T-helper 2 cell treated with Interferon-gamma antibody and Interleukin-4, amounts not matched to agents 5 μg/mL and 100 μg/mL, for 36 hours (primary cell): ENCODE measurements at regions not wholly inside any gene's neighbourhood (a gene's known extent, or its start where the extent isn't known, plus 50 kb on each side); places are given as distances from the start of the nearest gene placed in this dataset.

Experiments
- DNase-seq: peaks from one replicate; pipeline ENCODE4 v3.0.0; 2021; ENCODE audit warnings: low spot score
- H3K27ac Mint-ChIP-seq: one replicate; pipeline ENCODE4 v1.8.0; 2021; ENCODE audit warnings: mild to moderate bottlenecking, mixed read lengths
- H3K27me3 Mint-ChIP-seq: one replicate; pipeline ENCODE4 v1.8.0; 2021; ENCODE audit warnings: low read depth, mixed read lengths
- H3K36me3 Mint-ChIP-seq: one replicate; pipeline ENCODE4 v1.8.0; 2021; ENCODE audit warnings: low read depth, mixed read lengths
- H3K4me1 Mint-ChIP-seq: one replicate; pipeline ENCODE4 v1.8.0; 2021; ENCODE audit warnings: low read depth, mixed read lengths
- H3K4me3 Mint-ChIP-seq: one replicate; pipeline ENCODE4 v1.8.0; 2022; ENCODE audit warnings: mild to moderate bottlenecking, moderate library complexity, mixed read lengths
- H3K9me3 Mint-ChIP-seq: one replicate; pipeline ENCODE4 v1.8.0; 2021; ENCODE audit warnings: mixed read lengths

DNA sequence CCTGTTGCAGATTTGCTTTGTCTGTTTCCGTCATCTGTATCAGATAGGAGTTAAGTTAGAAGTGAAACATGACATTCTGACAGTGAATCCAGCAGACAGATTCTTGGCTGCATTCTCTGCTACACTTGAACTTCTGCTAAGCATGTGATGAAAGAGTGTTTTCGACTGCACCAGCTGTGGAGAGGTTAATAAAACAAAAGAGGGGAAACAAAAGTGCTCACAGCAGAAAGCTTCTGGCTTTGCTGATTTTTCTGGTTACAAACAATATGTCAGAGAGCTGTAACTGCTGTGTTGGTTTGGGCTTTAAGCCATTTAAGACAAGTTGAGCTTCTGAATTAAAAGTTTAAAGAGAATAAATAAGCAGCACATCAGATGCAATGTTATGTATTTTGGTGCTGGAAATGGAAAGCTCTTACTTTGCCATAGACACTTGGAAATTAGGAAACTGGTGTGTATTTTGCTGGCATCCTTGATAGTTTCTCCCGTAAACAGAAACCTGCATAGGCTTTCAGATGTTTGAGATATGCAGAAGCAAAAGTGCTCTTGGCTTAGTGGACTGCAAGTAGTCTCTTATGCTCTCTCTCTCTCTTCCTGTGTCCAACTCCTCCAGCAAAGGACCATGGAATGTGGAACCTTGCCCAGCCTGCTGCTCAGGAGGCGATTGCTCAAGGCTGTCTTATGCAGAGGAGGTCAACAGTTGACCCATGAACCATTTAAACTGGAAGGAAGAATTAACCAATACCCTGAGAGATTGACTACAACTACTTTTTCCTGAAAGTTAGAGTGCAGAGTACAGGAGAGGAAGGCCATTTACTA is 104.9 kb downstream of the RPS12 start:
- peaks cover 9% of the 10 kb centered on the region for H3K27me3 Mint-ChIP-seq
- H3K9me3 Mint-ChIP-seq: no peaks in the 10 kb centered on the region
- H3K4me1 Mint-ChIP-seq: no peaks in the 10 kb centered on the region
- no peak overlapping the region for H3K4me3 Mint-ChIP-seq
- no peaks in the 10 kb centered on the region for H3K36me3 Mint-ChIP-seq
- no peak for DNase-seq
- no peak overlapping the region for H3K27ac Mint-ChIP-seq

DNA sequence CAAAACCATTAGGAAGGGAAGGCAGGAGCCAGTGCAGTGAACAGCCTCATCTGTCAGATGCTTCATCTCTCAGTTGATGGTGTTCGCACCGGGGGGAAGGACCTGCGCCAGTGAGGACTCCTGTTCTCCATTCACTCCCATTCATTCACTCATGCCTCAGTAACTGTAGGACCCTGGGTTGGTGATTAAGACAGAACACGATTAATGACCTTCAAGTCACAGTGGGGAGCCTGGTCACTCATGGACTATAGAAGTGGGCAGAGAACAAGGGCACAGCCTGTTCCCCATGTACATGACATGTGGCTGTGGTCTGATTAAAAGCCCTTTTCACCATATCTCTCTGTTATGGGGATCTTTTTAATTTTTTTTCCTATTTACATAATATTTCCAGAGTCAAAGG is 113.3 kb downstream of the RPS12 start:
- H3K4me3 Mint-ChIP-seq: no peak overlapping the region
- H3K36me3 Mint-ChIP-seq: no peaks in the 10 kb centered on the region
- no peak for DNase-seq
- peaks cover 8% of the 10 kb centered on the region for H3K27me3 Mint-ChIP-seq
- no peaks in the 10 kb centered on the region for H3K9me3 Mint-ChIP-seq
- no peak overlapping the region for H3K27ac Mint-ChIP-seq
- no peaks in the 10 kb centered on the region for H3K4me1 Mint-ChIP-seq

DNA sequence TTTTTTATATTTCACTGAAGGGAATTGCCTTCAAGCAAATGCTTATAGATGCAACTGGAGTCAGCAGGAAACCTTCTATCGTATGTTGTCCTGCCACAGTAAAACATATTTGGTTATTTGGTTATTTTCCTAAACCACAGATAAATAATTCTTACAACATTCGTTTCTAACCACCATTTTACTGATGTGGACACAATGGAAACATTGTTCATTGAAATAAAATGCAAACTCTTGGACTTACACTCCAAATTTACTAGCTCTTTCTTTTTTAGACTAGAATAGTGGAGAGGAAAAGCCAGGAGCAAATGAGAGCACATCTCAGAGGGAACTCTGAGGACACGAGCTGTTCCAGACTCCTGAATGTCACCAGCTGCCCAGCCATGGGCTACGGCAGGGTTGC is 114.8 kb downstream of the RPS12 start:
- no peak for DNase-seq
- H3K27ac Mint-ChIP-seq: no peak overlapping the region
- no peaks in the 10 kb centered on the region for H3K9me3 Mint-ChIP-seq
- H3K4me1 Mint-ChIP-seq: no peaks in the 10 kb centered on the region
- H3K36me3 Mint-ChIP-seq: no peaks in the 10 kb centered on the region
- peaks cover 10% of the 10 kb centered on the region for H3K27me3 Mint-ChIP-seq
- no peak overlapping the region for H3K4me3 Mint-ChIP-seq

DNA sequence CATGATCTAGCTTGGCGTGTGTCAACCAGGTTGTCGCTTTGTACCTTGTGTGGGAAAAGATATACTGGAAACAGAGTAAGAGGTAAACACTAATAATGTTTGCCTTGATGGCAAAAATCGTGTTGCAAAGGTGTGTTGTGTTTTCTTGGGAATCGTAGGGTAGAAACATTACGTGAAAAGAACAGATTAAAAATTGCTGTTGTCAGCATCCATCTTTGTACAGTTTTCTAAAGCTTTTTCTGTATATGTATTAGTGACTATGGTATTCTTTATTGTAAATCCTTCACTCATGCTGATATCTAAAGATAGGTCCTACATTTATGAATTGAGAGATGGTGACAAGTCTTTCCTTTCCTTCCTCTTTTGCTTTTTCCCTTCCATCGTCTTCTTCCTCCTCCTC is 116.9 kb downstream of the RPS12 start:
- Mint-ChIP-seq H3K36me3 (no peaks in the 10 kb centered on the region), H3K4me1 (no peaks in the 10 kb centered on the region), H3K27me3 (peaks cover 11% of the 10 kb centered on the region), H3K27ac (no peak overlapping the region), H3K4me3 (no peak overlapping the region), H3K9me3 (no peaks in the 10 kb centered on the region)
- no peak for DNase-seq

DNA sequence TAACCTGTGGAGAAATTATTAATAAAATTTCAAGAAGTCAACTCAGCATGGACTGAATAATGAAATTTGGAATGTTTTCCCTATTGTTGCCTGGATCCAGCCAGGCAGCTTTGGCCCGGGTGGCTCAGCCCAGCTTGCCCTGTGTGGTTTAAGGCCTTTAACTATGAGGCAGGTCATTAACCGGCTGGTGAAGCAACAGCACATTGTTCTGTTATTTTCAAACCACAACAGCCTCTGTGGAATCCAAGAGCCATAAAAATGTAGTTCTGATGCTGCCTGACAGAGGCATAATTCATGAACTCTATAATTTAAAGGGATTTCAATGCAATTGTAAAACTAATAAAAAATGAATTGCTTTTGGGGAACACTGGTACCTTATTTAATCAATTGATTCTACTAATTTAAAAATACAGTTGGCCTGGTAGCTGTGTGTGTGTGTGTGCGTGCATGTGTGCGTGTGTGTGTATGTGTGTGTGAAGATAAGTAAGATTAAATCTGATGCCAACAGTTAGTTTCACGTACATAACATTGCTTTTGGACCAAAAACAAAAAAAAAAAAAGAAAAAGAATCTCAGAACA is 117.7 kb downstream of the RPS12 start:
- no peaks in the 10 kb centered on the region for H3K9me3 Mint-ChIP-seq
- no peak overlapping the region for H3K4me3 Mint-ChIP-seq
- H3K4me1 Mint-ChIP-seq: no peaks in the 10 kb centered on the region
- peaks cover 14% of the 10 kb centered on the region for H3K27me3 Mint-ChIP-seq
- no peak for DNase-seq
- H3K36me3 Mint-ChIP-seq: no peaks in the 10 kb centered on the region
- H3K27ac Mint-ChIP-seq: no peak overlapping the region

DNA sequence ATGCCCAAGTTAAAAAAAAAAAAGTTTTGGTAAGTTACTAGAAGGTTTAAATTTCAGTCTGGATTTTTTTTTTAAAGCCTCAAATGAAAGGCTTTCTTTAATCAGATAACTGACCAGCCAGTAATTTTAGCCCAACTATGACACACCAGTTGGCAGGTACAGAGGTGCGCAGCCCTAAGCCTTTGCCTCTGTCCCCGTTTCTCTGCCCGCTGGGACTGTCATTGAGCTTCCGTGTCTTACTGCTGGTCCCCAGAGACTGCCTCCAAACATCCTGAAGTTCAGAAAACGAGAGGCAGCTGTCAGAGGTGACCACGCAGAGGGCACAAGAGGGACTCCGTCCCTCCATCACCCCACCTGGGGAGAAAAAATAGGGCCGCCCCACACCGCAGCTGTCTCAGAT is 118.2 kb downstream of the RPS12 start:
- DNase-seq: no peak
- Mint-ChIP-seq H3K4me1 (no peaks in the 10 kb centered on the region), H3K27me3 (peaks cover 18% of the 10 kb centered on the region), H3K36me3 (no peaks in the 10 kb centered on the region), H3K4me3 (no peak overlapping the region), H3K27ac (no peak overlapping the region), H3K9me3 (no peaks in the 10 kb centered on the region)

DNA sequence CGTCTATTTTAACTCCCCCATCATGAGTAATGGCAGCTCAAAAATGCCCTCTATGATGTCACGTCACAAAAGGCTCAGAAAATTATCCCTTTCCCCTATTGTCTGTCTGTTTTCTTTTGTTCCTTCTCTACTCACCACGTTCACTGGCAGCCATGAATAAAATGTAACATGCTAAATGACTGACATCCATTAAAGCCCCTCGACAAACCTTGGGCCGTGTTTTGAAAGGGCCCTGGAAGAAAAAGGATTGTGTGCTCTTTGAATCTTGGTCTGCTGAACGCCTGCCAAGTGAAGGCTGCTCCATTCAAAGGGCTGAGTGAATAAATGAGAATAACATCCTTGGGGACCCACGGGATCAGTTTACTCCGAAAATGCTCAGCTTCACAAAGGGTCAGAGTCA is 118.7 kb downstream of the RPS12 start:
- H3K4me1 Mint-ChIP-seq: no peaks in the 10 kb centered on the region
- peaks cover 20% of the 10 kb centered on the region for H3K27me3 Mint-ChIP-seq
- no peak for DNase-seq
- no peaks in the 10 kb centered on the region for H3K9me3 Mint-ChIP-seq
- H3K4me3 Mint-ChIP-seq: no peak overlapping the region
- no peaks in the 10 kb centered on the region for H3K36me3 Mint-ChIP-seq
- no peak overlapping the region for H3K27ac Mint-ChIP-seq

DNA sequence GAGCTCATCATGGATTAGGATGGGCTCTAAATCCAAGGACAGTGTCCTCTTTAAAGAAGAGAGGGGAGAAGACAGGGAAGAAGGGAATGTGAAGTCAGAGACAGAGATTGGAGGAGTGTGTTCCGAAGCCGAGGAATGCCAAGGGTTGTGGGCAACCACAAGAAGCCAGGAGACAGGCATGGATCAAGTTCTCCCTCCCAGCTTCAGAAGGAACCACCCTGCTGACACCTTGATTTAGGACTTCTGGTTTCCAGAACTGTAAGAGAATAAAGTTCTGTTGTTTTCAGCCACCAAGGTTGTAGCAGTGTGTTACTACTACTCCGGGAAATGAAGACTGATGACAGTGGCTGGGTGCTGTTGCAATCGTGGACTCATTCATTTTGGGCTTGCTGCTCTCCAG is 120.1 kb downstream of the RPS12 start:
- H3K9me3 Mint-ChIP-seq: no peaks in the 10 kb centered on the region
- no peak overlapping the region for H3K4me3 Mint-ChIP-seq
- H3K36me3 Mint-ChIP-seq: no peaks in the 10 kb centered on the region
- peaks cover 20% of the 10 kb centered on the region for H3K27me3 Mint-ChIP-seq
- H3K4me1 Mint-ChIP-seq: no peaks in the 10 kb centered on the region
- DNase-seq: no peak
- no peak overlapping the region for H3K27ac Mint-ChIP-seq

DNA sequence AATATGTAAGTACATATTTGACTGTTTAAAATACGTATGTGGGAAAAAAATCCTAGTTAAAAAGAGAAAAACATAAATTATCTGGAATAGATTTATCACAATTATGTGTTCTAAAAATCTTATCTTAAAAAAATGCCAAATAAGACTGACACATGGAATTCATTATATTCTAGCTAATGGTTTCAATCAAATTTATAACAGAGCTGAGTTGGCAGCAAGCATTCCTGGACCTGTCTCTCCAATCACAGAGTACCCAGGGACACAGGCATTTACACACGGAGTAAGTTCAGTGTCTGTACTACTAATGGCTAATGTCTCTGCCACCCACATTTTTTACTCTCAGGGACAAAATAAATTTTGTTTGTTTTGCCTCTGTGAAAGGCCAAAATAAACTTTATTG is 122.3 kb downstream of the RPS12 start:
- Mint-ChIP-seq H3K36me3 (no peaks in the 10 kb centered on the region), H3K27ac (no peak overlapping the region), H3K4me1 (no peaks in the 10 kb centered on the region), H3K27me3 (peaks cover 15% of the 10 kb centered on the region), H3K9me3 (no peaks in the 10 kb centered on the region), H3K4me3 (no peak overlapping the region)
- no peak for DNase-seq

DNA sequence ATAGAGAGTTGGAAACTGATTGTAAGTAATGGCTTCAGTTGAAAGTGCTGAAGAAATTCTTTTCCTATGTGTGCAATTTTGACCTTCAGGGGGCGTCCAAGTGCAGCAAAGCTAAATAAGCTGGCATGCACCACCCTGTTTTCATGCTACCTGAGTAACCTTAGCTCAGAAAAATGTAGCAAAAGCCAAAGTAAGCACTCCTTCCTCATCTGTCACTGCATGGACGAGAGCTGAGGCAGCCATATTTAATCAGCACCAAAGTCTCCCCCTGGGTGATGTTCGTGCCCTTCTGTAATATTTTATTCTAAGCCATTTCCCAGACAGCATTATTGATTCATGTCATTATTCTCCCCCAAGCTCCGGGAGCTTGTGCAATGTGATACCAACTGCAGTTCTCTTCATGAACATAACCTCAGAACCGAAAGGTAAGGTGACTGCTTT is 123.1 kb downstream of the RPS12 start:
- Mint-ChIP-seq H3K4me3 (no peak overlapping the region), H3K4me1 (no peaks in the 10 kb centered on the region), H3K9me3 (no peaks in the 10 kb centered on the region), H3K36me3 (no peaks in the 10 kb centered on the region), H3K27me3 (peaks cover 16% of the 10 kb centered on the region), H3K27ac (no peak overlapping the region)
- DNase-seq: peak; percentile 5

DNA sequence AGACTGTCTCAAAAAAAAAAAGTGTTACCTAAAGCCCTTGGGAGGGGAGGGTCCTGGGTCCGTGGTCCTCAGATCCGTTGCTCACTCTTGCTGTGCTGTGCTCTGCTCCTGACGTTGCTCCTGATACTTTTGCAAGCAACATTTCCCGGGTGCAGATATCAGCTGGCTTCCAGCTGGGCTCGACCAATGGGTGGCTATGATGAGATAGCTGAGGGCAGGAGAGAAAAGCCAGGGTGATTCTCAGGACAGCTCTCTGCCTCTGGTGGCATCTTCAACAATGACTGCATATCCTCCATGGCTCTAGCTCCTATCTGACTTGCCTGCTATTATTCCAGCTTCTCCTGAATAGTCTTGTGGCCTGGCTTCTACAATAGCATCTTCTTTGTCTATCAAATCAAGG is 134.5 kb downstream of the RPS12 start:
- no peak for DNase-seq
- Mint-ChIP-seq H3K27ac (no peak overlapping the region), H3K9me3 (no peaks in the 10 kb centered on the region), H3K4me3 (no peak overlapping the region), H3K4me1 (no peaks in the 10 kb centered on the region), H3K36me3 (no peaks in the 10 kb centered on the region), H3K27me3 (peaks cover 17% of the 10 kb centered on the region)

DNA sequence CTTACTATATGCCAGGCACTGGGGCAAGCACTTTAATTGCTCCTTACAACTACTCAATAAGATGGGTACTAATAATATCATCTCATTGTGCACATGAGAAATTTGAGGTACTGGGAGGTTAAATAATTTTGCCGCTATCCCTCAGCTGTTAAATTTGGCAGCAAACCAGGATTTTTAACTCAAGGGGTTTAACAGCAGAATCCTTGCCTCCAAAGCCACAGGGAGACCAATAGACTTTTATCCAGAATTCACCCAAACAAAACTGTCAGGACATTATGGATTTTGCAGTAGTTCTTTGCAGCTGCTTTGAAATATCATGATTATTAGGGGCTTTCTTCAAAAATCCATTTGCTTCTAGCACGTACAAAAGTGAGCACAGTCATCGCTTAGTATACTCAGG is 136.2 kb downstream of the RPS12 start:
- no peak overlapping the region for H3K4me3 Mint-ChIP-seq
- H3K27me3 Mint-ChIP-seq: peaks cover 23% of the 10 kb centered on the region
- no peaks in the 10 kb centered on the region for H3K4me1 Mint-ChIP-seq
- no peak for DNase-seq
- H3K27ac Mint-ChIP-seq: no peak overlapping the region
- no peaks in the 10 kb centered on the region for H3K36me3 Mint-ChIP-seq
- H3K9me3 Mint-ChIP-seq: no peaks in the 10 kb centered on the region

DNA sequence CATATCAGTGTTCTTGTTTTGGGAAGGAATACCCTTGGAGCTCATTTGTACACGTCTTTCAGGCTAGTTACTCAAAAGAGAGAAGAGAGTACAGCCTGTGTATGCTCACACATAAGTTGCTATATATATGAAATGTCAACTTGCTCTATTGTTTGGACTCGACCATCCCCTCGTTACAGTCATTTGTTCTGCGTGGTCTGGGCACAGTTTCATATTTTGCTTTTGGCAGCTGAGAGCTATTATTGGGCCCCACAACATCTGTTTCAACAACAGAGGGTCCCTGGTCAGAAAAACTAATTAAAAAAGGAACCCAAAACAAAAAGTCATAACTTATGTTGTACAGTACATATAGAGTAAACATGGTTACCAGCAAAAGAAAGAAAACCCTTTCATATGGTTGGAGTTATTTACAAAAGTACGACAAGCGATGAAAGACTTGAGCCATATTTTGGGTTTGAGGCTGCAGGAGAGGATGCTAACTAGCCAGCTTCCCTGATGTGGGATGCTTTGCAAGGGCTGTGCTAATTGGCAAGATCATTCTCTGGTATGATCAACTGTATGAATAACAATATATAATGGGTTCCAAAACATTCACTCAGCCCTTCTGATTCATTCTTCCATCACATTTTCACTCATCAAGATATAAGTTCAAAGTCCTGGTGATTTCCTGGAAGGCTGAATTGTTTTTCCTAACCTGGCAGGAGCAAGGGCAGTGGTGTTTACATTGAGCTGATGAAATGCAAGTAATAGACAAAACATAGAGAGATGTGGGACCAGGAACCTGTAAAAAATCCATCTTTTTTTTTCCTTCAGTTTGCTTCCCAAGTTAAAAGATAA is 137.9 kb downstream of the RPS12 start:
- Mint-ChIP-seq H3K4me1 (no peaks in the 10 kb centered on the region), H3K9me3 (no peaks in the 10 kb centered on the region), H3K27ac (no peak overlapping the region), H3K36me3 (no peaks in the 10 kb centered on the region), H3K27me3 (peaks cover 27% of the 10 kb centered on the region), H3K4me3 (no peak overlapping the region)
- no peak for DNase-seq

DNA sequence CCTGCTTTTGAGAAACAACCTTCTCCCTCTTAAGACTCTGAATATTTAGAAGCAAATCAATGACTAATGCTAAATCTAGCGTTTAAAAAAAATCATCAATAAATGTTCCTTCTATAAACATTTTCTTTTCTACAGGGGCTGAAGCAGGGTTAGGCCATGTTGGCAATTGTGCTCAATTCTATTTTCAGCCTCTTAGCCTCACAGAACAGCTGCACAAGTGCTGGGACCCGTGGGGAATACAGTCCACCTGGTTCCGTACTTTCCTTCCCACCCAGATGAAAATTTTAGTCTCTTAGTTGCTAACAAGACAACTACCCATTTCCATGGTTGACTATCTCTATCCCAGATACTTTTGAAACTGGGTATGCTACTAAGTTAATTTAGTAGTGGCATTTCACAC is 138.6 kb downstream of the RPS12 start:
- Mint-ChIP-seq H3K27me3 (peaks cover 33% of the 10 kb centered on the region), H3K27ac (no peak overlapping the region), H3K36me3 (no peaks in the 10 kb centered on the region), H3K4me3 (no peak overlapping the region), H3K9me3 (no peaks in the 10 kb centered on the region), H3K4me1 (no peaks in the 10 kb centered on the region)
- no peak for DNase-seq
